ENCODE measurements at regions not wholly inside any gene's neighbourhood (a gene's known extent, or its start where the extent isn't known, plus 50 kb on each side); places are given as distances from the start of the nearest gene placed in this dataset.

DNA sequence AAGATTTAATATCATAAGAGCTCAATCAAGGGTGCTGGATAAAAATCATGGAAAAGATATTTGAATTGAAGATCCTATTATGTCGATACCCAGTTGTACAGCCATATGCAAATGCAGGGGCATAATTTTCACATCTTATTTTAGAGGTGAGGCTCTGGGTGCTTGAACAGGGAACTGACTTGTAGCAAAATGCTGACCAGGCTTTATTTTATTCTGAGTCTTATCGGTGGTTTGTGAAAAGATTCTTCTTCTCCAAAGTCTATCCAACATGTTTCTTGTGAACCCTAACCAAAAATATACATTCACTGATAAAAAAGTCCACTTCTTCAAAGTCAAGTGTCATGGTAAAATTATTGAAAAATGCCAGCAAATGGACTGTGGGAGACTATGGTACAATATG, 475.5 kb upstream of the NEGR1 start:
- Mint-ChIP-seq H3K27ac (no peak overlapping the region), H3K4me1 (no peaks in the 10 kb centered on the region; the same call in 2 of the 3 replicates), H3K4me3 (no peak overlapping the region), H3K9me3 (no peaks in the 10 kb centered on the region; the same call in 2 of the 3 replicates), H3K36me3 (ENCODE audit: low read depth) (no peaks in the 10 kb centered on the region), H3K27me3 (ENCODE audit: insufficient read depth, low read depth, poor library complexity) (no peaks in the 10 kb centered on the region)
- H3K9me2 ChIP-seq (ENCODE audit: insufficient read depth): peaks cover 8% of the 10 kb centered on the region
- H3K79me2 ChIP-seq (replicated peaks; ENCODE audit: insufficient read depth): no peaks in the 10 kb centered on the region
- no peak overlapping the region for H2AFZ ChIP-seq
- H3K4me1 ChIP-seq (ENCODE audit: insufficient read depth): no peaks in the 10 kb centered on the region
- no peaks in the 10 kb centered on the region for H3K27me3 ChIP-seq (ENCODE audit: insufficient read depth)
- no peak for ATAC-seq
- H3K27ac ChIP-seq (ENCODE audit: low read depth): no peak overlapping the region
- H3K36me3 ChIP-seq (ENCODE audit: insufficient read depth): 0 out of 2 replicates have a peak, but pooled peaks cover 1% of the 10 kb centered on the region
- DNase-seq (ENCODE audit: low spot score): no peak
- TF ChIP-seq, protein P1, sequence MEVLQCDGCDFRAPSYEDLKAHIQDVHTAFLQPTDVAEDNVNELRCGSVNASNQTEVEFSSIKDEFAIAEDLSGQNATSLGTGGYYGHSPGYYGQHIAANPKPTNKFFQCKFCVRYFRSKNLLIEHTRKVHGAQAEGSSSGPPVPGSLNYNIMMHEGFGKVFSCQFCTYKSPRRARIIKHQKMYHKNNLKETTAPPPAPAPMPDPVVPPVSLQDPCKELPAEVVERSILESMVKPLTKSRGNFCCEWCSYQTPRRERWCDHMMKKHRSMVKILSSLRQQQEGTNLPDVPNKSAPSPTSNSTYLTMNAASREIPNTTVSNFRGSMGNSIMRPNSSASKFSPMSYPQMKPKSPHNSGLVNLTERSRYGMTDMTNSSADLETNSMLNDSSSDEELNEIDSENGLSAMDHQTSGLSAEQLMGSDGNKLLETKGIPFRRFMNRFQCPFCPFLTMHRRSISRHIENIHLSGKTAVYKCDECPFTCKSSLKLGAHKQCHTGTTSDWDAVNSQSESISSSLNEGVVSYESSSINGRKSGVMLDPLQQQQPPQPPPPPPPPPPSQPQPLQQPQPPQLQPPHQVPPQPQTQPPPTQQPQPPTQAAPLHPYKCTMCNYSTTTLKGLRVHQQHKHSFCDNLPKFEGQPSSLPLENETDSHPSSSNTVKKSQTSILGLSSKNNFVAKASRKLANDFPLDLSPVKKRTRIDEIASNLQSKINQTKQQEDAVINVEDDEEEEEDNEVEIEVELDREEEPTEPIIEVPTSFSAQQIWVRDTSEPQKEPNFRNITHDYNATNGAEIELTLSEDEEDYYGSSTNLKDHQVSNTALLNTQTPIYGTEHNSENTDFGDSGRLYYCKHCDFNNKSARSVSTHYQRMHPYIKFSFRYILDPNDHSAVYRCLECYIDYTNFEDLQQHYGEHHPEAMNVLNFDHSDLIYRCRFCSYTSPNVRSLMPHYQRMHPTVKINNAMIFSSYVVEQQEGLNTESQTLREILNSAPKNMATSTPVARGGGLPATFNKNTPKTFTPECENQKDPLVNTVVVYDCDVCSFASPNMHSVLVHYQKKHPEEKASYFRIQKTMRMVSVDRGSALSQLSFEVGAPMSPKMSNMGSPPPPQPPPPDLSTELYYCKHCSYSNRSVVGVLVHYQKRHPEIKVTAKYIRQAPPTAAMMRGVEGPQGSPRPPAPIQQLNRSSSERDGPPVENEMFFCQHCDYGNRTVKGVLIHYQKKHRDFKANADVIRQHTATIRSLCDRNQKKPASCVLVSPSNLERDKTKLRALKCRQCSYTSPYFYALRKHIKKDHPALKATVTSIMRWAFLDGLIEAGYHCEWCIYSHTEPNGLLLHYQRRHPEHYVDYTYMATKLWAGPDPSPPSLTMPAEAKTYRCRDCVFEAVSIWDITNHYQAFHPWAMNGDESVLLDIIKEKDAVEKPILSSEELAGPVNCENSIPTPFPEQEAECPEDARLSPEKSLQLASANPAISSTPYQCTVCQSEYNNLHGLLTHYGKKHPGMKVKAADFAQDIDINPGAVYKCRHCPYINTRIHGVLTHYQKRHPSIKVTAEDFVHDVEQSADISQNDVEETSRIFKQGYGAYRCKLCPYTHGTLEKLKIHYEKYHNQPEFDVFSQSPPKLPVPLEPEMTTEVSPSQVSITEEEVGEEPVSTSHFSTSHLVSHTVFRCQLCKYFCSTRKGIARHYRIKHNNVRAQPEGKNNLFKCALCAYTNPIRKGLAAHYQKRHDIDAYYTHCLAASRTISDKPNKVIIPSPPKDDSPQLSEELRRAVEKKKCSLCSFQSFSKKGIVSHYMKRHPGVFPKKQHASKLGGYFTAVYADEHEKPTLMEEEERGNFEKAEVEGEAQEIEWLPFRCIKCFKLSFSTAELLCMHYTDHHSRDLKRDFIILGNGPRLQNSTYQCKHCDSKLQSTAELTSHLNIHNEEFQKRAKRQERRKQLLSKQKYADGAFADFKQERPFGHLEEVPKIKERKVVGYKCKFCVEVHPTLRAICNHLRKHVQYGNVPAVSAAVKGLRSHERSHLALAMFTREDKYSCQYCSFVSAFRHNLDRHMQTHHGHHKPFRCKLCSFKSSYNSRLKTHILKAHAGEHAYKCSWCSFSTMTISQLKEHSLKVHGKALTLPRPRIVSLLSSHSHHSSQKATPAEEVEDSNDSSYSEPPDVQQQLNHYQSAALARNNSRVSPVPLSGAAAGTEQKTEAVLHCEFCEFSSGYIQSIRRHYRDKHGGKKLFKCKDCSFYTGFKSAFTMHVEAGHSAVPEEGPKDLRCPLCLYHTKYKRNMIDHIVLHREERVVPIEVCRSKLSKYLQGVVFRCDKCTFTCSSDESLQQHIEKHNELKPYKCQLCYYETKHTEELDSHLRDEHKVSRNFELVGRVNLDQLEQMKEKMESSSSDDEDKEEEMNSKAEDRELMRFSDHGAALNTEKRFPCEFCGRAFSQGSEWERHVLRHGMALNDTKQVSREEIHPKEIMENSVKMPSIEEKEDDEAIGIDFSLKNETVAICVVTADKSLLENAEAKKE (CRISPR knock-in tag; IDR thresholded peaks at IDR 0.05): no peak
- no peak for TF ChIP-seq NANOG (IDR thresholded peaks at IDR 0.05; ENCODE audit: borderline replicate concordance)
- no peak for TF ChIP-seq POLR2AphosphoS5 (IDR thresholded peaks at IDR 0.05; ENCODE audit: low read depth)
- no peak for TF ChIP-seq ZNF114 (CRISPR knock-in tag; IDR thresholded peaks at IDR 0.05)
- TF ChIP-seq, protein P2, sequence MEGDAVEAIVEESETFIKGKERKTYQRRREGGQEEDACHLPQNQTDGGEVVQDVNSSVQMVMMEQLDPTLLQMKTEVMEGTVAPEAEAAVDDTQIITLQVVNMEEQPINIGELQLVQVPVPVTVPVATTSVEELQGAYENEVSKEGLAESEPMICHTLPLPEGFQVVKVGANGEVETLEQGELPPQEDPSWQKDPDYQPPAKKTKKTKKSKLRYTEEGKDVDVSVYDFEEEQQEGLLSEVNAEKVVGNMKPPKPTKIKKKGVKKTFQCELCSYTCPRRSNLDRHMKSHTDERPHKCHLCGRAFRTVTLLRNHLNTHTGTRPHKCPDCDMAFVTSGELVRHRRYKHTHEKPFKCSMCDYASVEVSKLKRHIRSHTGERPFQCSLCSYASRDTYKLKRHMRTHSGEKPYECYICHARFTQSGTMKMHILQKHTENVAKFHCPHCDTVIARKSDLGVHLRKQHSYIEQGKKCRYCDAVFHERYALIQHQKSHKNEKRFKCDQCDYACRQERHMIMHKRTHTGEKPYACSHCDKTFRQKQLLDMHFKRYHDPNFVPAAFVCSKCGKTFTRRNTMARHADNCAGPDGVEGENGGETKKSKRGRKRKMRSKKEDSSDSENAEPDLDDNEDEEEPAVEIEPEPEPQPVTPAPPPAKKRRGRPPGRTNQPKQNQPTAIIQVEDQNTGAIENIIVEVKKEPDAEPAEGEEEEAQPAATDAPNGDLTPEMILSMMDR (conservative IDR thresholded peaks at IDR 0.05; ENCODE audit: low read depth in 2 of 2): no peak
- no peak for TF ChIP-seq EZH2 (IDR thresholded peaks at IDR 0.05; ENCODE audit: low read depth, unreplicated experiment)
- TF ChIP-seq ZNF331 (CRISPR knock-in tag; IDR thresholded peaks at IDR 0.05; ENCODE audit: low read depth): no peak
- TF ChIP-seq, protein P3, sequence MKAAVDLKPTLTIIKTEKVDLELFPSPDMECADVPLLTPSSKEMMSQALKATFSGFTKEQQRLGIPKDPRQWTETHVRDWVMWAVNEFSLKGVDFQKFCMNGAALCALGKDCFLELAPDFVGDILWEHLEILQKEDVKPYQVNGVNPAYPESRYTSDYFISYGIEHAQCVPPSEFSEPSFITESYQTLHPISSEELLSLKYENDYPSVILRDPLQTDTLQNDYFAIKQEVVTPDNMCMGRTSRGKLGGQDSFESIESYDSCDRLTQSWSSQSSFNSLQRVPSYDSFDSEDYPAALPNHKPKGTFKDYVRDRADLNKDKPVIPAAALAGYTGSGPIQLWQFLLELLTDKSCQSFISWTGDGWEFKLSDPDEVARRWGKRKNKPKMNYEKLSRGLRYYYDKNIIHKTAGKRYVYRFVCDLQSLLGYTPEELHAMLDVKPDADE (IDR thresholded peaks at IDR 0.05): no peak
- no peak for TF ChIP-seq STAT1 (IDR thresholded peaks at IDR 0.05; ENCODE audit: unreplicated experiment)
- no peak for TF ChIP-seq CREB1 (CRISPR knock-in tag; IDR thresholded peaks at IDR 0.05; ENCODE audit: low read depth)
- TF ChIP-seq EZH2phosphoT487 (IDR thresholded peaks at IDR 0.05; ENCODE audit: unreplicated experiment): no peak
- TF ChIP-seq, protein P4, sequence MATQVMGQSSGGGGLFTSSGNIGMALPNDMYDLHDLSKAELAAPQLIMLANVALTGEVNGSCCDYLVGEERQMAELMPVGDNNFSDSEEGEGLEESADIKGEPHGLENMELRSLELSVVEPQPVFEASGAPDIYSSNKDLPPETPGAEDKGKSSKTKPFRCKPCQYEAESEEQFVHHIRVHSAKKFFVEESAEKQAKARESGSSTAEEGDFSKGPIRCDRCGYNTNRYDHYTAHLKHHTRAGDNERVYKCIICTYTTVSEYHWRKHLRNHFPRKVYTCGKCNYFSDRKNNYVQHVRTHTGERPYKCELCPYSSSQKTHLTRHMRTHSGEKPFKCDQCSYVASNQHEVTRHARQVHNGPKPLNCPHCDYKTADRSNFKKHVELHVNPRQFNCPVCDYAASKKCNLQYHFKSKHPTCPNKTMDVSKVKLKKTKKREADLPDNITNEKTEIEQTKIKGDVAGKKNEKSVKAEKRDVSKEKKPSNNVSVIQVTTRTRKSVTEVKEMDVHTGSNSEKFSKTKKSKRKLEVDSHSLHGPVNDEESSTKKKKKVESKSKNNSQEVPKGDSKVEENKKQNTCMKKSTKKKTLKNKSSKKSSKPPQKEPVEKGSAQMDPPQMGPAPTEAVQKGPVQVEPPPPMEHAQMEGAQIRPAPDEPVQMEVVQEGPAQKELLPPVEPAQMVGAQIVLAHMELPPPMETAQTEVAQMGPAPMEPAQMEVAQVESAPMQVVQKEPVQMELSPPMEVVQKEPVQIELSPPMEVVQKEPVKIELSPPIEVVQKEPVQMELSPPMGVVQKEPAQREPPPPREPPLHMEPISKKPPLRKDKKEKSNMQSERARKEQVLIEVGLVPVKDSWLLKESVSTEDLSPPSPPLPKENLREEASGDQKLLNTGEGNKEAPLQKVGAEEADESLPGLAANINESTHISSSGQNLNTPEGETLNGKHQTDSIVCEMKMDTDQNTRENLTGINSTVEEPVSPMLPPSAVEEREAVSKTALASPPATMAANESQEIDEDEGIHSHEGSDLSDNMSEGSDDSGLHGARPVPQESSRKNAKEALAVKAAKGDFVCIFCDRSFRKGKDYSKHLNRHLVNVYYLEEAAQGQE (IDR thresholded peaks at IDR 0.05; ENCODE audit: unreplicated experiment): no peak
- TF ChIP-seq JUNB (IDR thresholded peaks at IDR 0.05; ENCODE audit: unreplicated experiment): no peak
- H3K4me2 ChIP-seq: no peak overlapping the region
- H3K4me3 ChIP-seq: no peak overlapping the region
- no peaks in the 10 kb centered on the region for H4K20me1 ChIP-seq (replicated peaks; ENCODE audit: insufficient read depth)
- no peaks in the 10 kb centered on the region for H3F3A ChIP-seq (replicated peaks; ENCODE audit: low read depth)

Data from GM23338 (cell line).